ENCODE measurements at regions not wholly inside any gene's neighbourhood (a gene's known extent, or its start where the extent isn't known, plus 50 kb on each side); places are given as distances from the start of the nearest gene placed in this dataset.

DNA sequence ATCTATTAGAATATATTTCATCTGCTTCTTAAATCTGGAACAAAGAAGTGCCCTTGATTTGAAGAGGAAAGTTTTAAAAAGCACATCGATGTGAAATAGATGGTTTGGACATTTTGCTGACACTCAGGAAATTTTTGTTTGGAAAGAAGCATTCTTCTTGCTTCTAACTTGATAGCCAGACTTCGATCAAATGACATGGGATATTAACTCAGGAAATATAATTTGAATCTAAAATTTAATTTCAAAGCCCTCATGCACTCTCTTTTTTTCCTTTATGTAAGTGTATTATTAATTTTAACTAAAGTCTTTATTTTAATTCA, 761.2 kb downstream of the VGLL3 start:
- TF ChIP-seq, protein P1, sequence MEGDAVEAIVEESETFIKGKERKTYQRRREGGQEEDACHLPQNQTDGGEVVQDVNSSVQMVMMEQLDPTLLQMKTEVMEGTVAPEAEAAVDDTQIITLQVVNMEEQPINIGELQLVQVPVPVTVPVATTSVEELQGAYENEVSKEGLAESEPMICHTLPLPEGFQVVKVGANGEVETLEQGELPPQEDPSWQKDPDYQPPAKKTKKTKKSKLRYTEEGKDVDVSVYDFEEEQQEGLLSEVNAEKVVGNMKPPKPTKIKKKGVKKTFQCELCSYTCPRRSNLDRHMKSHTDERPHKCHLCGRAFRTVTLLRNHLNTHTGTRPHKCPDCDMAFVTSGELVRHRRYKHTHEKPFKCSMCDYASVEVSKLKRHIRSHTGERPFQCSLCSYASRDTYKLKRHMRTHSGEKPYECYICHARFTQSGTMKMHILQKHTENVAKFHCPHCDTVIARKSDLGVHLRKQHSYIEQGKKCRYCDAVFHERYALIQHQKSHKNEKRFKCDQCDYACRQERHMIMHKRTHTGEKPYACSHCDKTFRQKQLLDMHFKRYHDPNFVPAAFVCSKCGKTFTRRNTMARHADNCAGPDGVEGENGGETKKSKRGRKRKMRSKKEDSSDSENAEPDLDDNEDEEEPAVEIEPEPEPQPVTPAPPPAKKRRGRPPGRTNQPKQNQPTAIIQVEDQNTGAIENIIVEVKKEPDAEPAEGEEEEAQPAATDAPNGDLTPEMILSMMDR (IDR thresholded peaks at IDR 0.05) = no peak
- TF ChIP-seq EZH2 (IDR thresholded peaks at IDR 0.05; ENCODE audit: borderline replicate concordance, insufficient read depth, low read depth, low read length, poor library complexity, severe bottlenecking) = no peak
